ENCODE measurements at regions not wholly inside any gene's neighbourhood (a gene's known extent, or its start where the extent isn't known, plus 50 kb on each side); places are given as distances from the start of the nearest gene placed in this dataset.

GRCh38 chr10:45509491-45509890, 135.5 kb downstream of the ALOX5 start:
- Histone ChIP-seq H4K20me1 (ENCODE audit: control insufficient read depth, insufficient read depth) (no peaks in the 10 kb centered on the region), H3K4me3 (no peak overlapping the region), H3K4me2 (ENCODE audit: control insufficient read depth, insufficient read depth) (no peak overlapping the region), H3K36me3 (ENCODE audit: control insufficient read depth in 2 of 2, insufficient read depth in 2 of 2, low read length in 1 of 2) (no peaks in the 10 kb centered on the region), H3K9me3 (replicated peaks; ENCODE audit: control insufficient read depth, insufficient read depth, low read length) (no peaks in the 10 kb centered on the region), H3K27me3 (replicated peaks in 1 of 2; ENCODE audit: control insufficient read depth in 2 of 2, insufficient read depth in 2 of 2, low read length in 1 of 2) (no peaks in the 10 kb centered on the region), H3K27ac (ENCODE audit: control insufficient read depth, insufficient read depth) (no peak overlapping the region), H3K79me2 (ENCODE audit: control insufficient read depth, insufficient read depth, low read length) (no peaks in the 10 kb centered on the region), H3K4me1 (ENCODE audit: control insufficient read depth, insufficient read depth, low read length) (no peaks in the 10 kb centered on the region), H2AFZ (ENCODE audit: control insufficient read depth, low read depth, low read length) (no peak overlapping the region), H3K9ac (ENCODE audit: control insufficient read depth, insufficient read depth, low read length) (no peak overlapping the region)
- ChIA-PET CTCF (no interaction called here), RAD21 (ENCODE audit: unreplicated experiment) (no interaction called here), SMC1A (ENCODE audit: uncharacterized antibody, unreplicated experiment) (no interaction called here), POLR2A (no interaction called here)
- TF ChIP-seq SP1 (IDR thresholded peaks at IDR 0.05; ENCODE audit: low read depth, low read length) (no peak), RELA (IDR thresholded peaks at IDR 0.05; ENCODE audit: borderline replicate concordance, partially characterized antibody) (no peak), NFYB (IDR thresholded peaks at IDR 0.05; ENCODE audit: insufficient read depth, low read depth, low read length) (no peak), SMAD1 (IDR thresholded peaks at IDR 0.05; ENCODE audit: low read depth, partially characterized antibody) (no peak), ETV6 (conservative IDR thresholded peaks at IDR 0.05 in 1 of 2, IDR thresholded peaks at IDR 0.05 in 1 of 2; ENCODE audit: borderline replicate concordance in 1 of 2, low read depth in 1 of 2) (no peak), CREB1 (IDR thresholded peaks at IDR 0.05; ENCODE audit: low read depth) (no peak), EP300 (IDR thresholded peaks at IDR 0.05; ENCODE audit: borderline replicate concordance in 1 of 2, control insufficient read depth in 1 of 2, low read depth in 2 of 2, low read length in 2 of 2) (no peak), CBX5 (IDR thresholded peaks at IDR 0.05; ENCODE audit: low read depth) (no peak), SREBF2 (IDR thresholded peaks at IDR 0.05; ENCODE audit: low read length) (no peak), KAT2A (conservative IDR thresholded peaks at IDR 0.05; ENCODE audit: control insufficient read depth, low read depth, low read length) (no peak), RAD21 (IDR thresholded peaks at IDR 0.05; ENCODE audit: insufficient read depth, low read depth, low read length) (no peak), RAD51 (IDR thresholded peaks at IDR 0.05) (no peak)
- TF ChIP-seq, protein P1, sequence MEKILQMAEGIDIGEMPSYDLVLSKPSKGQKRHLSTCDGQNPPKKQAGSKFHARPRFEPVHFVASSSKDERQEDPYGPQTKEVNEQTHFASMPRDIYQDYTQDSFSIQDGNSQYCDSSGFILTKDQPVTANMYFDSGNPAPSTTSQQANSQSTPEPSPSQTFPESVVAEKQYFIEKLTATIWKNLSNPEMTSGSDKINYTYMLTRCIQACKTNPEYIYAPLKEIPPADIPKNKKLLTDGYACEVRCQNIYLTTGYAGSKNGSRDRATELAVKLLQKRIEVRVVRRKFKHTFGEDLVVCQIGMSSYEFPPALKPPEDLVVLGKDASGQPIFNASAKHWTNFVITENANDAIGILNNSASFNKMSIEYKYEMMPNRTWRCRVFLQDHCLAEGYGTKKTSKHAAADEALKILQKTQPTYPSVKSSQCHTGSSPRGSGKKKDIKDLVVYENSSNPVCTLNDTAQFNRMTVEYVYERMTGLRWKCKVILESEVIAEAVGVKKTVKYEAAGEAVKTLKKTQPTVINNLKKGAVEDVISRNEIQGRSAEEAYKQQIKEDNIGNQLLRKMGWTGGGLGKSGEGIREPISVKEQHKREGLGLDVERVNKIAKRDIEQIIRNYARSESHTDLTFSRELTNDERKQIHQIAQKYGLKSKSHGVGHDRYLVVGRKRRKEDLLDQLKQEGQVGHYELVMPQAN (conservative IDR thresholded peaks at IDR 0.05): no peak
- ATAC-seq (no peak), FAIRE-seq (no peak), DNase-seq (ENCODE audit: low read depth, low spot score) (no peak)
- intact Hi-C loops (cut with micrococcal nuclease; ENCODE audit: unreplicated experiment): no loop called here
- no TSS peak for BruUV-seq (replicated peaks)
- in situ Hi-C loops (cut with MboI): no loop called here

Measured in GM12878 (cell line).